Osteocyte (in vitro differentiated cells): ENCODE measurements at regions not wholly inside any gene's neighbourhood (a gene's known extent, or its start where the extent isn't known, plus 50 kb on each side); places are given as distances from the start of the nearest gene placed in this dataset.

ENCODE experiments used
- DNase-seq: peaks from one replicate; pipeline ENCODE4 v3.0.0; 2021; ENCODE audit warnings: mixed read lengths; ENCODE audit not compliant: unreplicated experiment; ENCODE audit errors: extremely low spot score
- H3K27ac Mint-ChIP-seq: one replicate; pipeline ENCODE4 v1.8.0; 2021; ENCODE audit warnings: mild to moderate bottlenecking, mixed read lengths; ENCODE audit not compliant: unreplicated experiment
- H3K27me3 Mint-ChIP-seq: one replicate; pipeline ENCODE4 v1.8.0; 2021; ENCODE audit warnings: mixed read lengths; ENCODE audit not compliant: unreplicated experiment
- H3K36me3 Mint-ChIP-seq: one replicate; pipeline ENCODE4 v1.8.0; 2021; ENCODE audit warnings: mixed read lengths; ENCODE audit not compliant: unreplicated experiment
- H3K4me1 Mint-ChIP-seq: one replicate; pipeline ENCODE4 v1.8.0; 2021; ENCODE audit warnings: mixed read lengths; ENCODE audit not compliant: unreplicated experiment
- H3K4me3 Mint-ChIP-seq: one replicate; pipeline ENCODE4 v1.8.0; 2021; ENCODE audit warnings: mild to moderate bottlenecking, moderate library complexity, mixed read lengths; ENCODE audit not compliant: unreplicated experiment
- H3K9me3 Mint-ChIP-seq: one replicate; pipeline ENCODE4 v1.8.0; 2021; ENCODE audit warnings: mixed read lengths; ENCODE audit not compliant: unreplicated experiment
- TF ChIP-seq, protein P1 (sequence below): fragments of 200-600 bp; sonication (generic); IDR thresholded peaks from 2 replicates; pipeline ENCODE4 v1.5.0; 2021; ENCODE audit warnings: antibody characterized with exemption, mild to moderate bottlenecking, moderate library complexity

DNA sequence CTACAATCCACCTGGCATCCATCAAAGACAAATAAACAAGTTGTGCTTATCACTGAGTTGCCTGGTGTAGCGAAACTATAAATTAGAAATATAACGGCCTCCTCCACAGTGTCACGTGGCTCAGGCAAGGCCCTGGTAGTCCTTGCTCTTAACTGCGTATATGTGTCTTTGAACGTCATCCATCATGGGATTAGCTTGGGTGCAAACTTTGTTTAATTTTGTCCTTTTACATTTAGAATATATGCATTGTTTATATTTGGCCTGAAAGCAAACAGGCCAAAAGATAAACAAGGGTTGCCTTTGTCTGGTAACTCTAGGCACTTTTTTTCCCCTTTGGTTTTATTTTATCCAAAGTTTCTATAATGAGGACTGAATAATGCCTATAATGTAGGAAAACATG is 184.9 kb downstream of the KIT start:
- Mint-ChIP-seq H3K27me3 (peaks cover 2% of the 10 kb centered on the region), H3K27ac (no peak overlapping the region), H3K9me3 (no peaks in the 10 kb centered on the region), H3K4me1 (peaks cover 12% of the 10 kb centered on the region), H3K4me3 (no peak overlapping the region), H3K36me3 (no peaks in the 10 kb centered on the region)
- no peak for DNase-seq
- TF ChIP-seq, protein P1, sequence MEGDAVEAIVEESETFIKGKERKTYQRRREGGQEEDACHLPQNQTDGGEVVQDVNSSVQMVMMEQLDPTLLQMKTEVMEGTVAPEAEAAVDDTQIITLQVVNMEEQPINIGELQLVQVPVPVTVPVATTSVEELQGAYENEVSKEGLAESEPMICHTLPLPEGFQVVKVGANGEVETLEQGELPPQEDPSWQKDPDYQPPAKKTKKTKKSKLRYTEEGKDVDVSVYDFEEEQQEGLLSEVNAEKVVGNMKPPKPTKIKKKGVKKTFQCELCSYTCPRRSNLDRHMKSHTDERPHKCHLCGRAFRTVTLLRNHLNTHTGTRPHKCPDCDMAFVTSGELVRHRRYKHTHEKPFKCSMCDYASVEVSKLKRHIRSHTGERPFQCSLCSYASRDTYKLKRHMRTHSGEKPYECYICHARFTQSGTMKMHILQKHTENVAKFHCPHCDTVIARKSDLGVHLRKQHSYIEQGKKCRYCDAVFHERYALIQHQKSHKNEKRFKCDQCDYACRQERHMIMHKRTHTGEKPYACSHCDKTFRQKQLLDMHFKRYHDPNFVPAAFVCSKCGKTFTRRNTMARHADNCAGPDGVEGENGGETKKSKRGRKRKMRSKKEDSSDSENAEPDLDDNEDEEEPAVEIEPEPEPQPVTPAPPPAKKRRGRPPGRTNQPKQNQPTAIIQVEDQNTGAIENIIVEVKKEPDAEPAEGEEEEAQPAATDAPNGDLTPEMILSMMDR, result no peak

DNA sequence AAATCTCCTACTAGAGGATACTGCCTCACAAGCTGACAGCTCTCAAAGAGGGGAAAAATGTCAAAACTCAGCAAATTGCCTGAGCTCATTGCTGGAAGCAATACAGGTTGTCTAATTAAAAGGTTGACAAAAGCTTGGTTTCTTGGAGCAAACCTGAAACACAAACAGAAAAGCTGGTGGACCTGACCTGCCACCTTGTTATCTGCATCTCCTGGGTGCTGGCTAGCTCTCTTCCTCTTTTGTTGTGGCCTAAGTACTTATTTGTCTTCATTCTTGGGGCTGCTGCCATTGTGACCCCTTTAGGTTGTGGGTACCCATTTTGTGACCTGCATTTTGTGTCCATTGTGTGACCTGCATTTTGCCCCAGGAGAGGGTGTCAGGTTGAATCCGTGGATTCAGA is 184.5 kb downstream of the KIT start:
- no peak overlapping the region for H3K27ac Mint-ChIP-seq
- H3K27me3 Mint-ChIP-seq, result peaks cover 2% of the 10 kb centered on the region
- no peaks in the 10 kb centered on the region for H3K36me3 Mint-ChIP-seq
- peaks cover 15% of the 10 kb centered on the region for H3K4me1 Mint-ChIP-seq
- no peak overlapping the region for H3K4me3 Mint-ChIP-seq
- TF ChIP-seq, protein P1, result no peak
- no peak for DNase-seq
- H3K9me3 Mint-ChIP-seq, result no peaks in the 10 kb centered on the region

- TF ChIP-seq, protein P1, result peak; percentile 47
- Mint-ChIP-seq H3K27me3 (peaks cover 2% of the 10 kb centered on the region), H3K4me1 (peaks cover 15% of the 10 kb centered on the region), H3K27ac (no peak overlapping the region), H3K36me3 (no peaks in the 10 kb centered on the region), H3K9me3 (no peaks in the 10 kb centered on the region), H3K4me3 (no peak overlapping the region)
- no peak for DNase-seq
These were observed 183.4 kb downstream of the KIT start for GRCh38 chr4:54840992-54841768.

- no peaks in the 10 kb centered on the region for H3K9me3 Mint-ChIP-seq
- no peak overlapping the region for H3K4me3 Mint-ChIP-seq
- no peaks in the 10 kb centered on the region for H3K36me3 Mint-ChIP-seq
- no peak overlapping the region for H3K27ac Mint-ChIP-seq
- H3K4me1 Mint-ChIP-seq, result peaks cover 15% of the 10 kb centered on the region
- TF ChIP-seq, protein P1, result no peak
- peaks cover 2% of the 10 kb centered on the region for H3K27me3 Mint-ChIP-seq
- DNase-seq, result no peak
These were observed 182.7 kb downstream of the KIT start for GRCh38 chr4:54840430-54840829.

- DNase-seq, result no peak
- Mint-ChIP-seq H3K9me3 (no peaks in the 10 kb centered on the region), H3K4me1 (peaks cover 15% of the 10 kb centered on the region), H3K4me3 (no peak overlapping the region), H3K36me3 (no peaks in the 10 kb centered on the region), H3K27me3 (no peaks in the 10 kb centered on the region), H3K27ac (no peak overlapping the region)
- TF ChIP-seq, protein P1, result no peak
These were observed 180.5 kb downstream of the KIT start for GRCh38 chr4:54838301-54838700.
